ENCODE measurements at regions not wholly inside any gene's neighbourhood (a gene's known extent, or its start where the extent isn't known, plus 50 kb on each side); places are given as distances from the start of the nearest gene placed in this dataset.

DNA sequence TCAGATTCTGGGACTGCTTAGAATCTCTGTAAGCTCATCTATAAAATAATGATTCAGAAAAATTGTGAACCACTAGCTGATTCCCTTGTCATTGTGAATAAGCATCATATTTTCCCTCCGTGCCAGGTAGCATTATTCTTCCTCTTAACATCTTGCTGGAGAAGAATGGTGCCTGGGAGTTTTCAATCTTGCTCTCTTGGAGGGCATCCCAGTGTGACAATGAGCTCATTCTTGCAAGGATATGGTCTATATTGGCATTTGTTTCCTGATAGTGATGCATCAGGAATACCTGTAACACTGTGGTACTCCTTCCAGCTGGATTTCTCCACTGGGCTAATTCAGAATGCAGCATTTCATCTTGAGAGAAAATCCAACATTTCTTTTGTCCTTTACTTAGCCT, 126.4 kb upstream of the ITGB1 start:
- FAIRE-seq, result no peak
- intact Hi-C loops (cut with micrococcal nuclease), result no loop called here
- peaks cover 0 to 1% of the 10 kb centered on the region in 2 experiments for H3K27me3 ChIP-seq (ENCODE audit: control insufficient read depth in 2 of 2, insufficient read depth in 2 of 2, low read length in 2 of 2)

More for the DNA sequence above, 126.4 kb upstream of the ITGB1 start:
- Histone ChIP-seq H2AFZ (ENCODE audit: low read depth, low read length) (no peak overlapping the region), H3K79me2 (ENCODE audit: control insufficient read depth, insufficient read depth, low read length) (no peaks in the 10 kb centered on the region), H3K36me3 (ENCODE audit: control insufficient read depth in 2 of 2, extremely low read depth in 1 of 2, insufficient read depth in 2 of 2, low read length in 2 of 2) (no peaks in the 10 kb centered on the region), H3K9ac (replicated peaks; ENCODE audit: extremely low read depth, insufficient read depth, low read length) (no peak overlapping the region), H3K4me1 (ENCODE audit: control insufficient read depth, extremely low read depth, insufficient read depth, low read length) (no peaks in the 10 kb centered on the region), H3K27ac (ENCODE audit: insufficient read depth, low read depth, low read length) (no peak overlapping the region), H3K4me3 (replicated peaks in 1 of 3; ENCODE audit: insufficient read depth in 1 of 3, low read depth in 1 of 3, low read length in 3 of 3) (no peak overlapping the region), H3K9me1 (replicated peaks; ENCODE audit: control insufficient read depth, extremely low read depth, insufficient read depth, low read length) (no peaks in the 10 kb centered on the region), H3K9me3 (replicated peaks; ENCODE audit: control insufficient read depth, insufficient read depth, low read length) (no peaks in the 10 kb centered on the region), H4K20me1 (replicated peaks; ENCODE audit: control insufficient read depth, extremely low read depth, insufficient read depth, low read length) (no peaks in the 10 kb centered on the region), H3K4me2 (ENCODE audit: insufficient read depth, low read length) (no peak overlapping the region)
- BruUV-seq (replicated peaks), result no TSS peak
- dilution Hi-C loops (cut with MboI; ENCODE audit: extremely low pct_ligation_motif_present, low sequenced_read_pairs), result no loop called here
- DNase-seq (ENCODE audit: low read depth, low spot score), result no peak
- ChIA-PET POLR2A (no interaction called here), CTCF (interaction anchor here (0.8 to 1.6 kb wide), 2 partner anchors 12 to 32 kb away, joined by 3 to 6 read pairs; no protein-coding TSS in a partner anchor)
- TF ChIP-seq MYC (IDR thresholded peaks at IDR 0.05; ENCODE audit: low read depth, low read length) (no peak), POLR2AphosphoS5 (IDR thresholded peaks at IDR 0.05; ENCODE audit: insufficient read depth, low read depth, low read length) (no peak), GATA2 (IDR thresholded peaks at IDR 0.05; ENCODE audit: insufficient read depth, insufficient read length, low read depth, low read length) (no peak), FOS (IDR thresholded peaks at IDR 0.05; ENCODE audit: borderline replicate concordance, insufficient read depth, low read length) (no peak), POLR2A (IDR thresholded peaks at IDR 0.05; ENCODE audit: low read depth, low read length) (no peak), EZH2 (IDR thresholded peaks at IDR 0.05; ENCODE audit: borderline replicate concordance, low read depth, low read length, severe bottlenecking) (no peak), JUN (IDR thresholded peaks at IDR 0.05; ENCODE audit: borderline replicate concordance, insufficient read depth, insufficient read length, low read depth) (no peak)
- TF ChIP-seq, protein P1, sequence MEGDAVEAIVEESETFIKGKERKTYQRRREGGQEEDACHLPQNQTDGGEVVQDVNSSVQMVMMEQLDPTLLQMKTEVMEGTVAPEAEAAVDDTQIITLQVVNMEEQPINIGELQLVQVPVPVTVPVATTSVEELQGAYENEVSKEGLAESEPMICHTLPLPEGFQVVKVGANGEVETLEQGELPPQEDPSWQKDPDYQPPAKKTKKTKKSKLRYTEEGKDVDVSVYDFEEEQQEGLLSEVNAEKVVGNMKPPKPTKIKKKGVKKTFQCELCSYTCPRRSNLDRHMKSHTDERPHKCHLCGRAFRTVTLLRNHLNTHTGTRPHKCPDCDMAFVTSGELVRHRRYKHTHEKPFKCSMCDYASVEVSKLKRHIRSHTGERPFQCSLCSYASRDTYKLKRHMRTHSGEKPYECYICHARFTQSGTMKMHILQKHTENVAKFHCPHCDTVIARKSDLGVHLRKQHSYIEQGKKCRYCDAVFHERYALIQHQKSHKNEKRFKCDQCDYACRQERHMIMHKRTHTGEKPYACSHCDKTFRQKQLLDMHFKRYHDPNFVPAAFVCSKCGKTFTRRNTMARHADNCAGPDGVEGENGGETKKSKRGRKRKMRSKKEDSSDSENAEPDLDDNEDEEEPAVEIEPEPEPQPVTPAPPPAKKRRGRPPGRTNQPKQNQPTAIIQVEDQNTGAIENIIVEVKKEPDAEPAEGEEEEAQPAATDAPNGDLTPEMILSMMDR (IDR thresholded peaks at IDR 0.05; ENCODE audit: extremely low read depth in 1 of 2, insufficient read depth in 1 of 2, low read depth in 1 of 2, low read length in 2 of 2), result no peak
- TF ChIP-seq, protein P2, sequence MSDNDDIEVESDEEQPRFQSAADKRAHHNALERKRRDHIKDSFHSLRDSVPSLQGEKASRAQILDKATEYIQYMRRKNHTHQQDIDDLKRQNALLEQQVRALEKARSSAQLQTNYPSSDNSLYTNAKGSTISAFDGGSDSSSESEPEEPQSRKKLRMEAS (IDR thresholded peaks at IDR 0.05; ENCODE audit: insufficient read depth, insufficient read length), result no peak

Measured in endothelial cell of umbilical vein (primary cell).